Caco-2 (cell line): ENCODE measurements at regions not wholly inside any gene's neighbourhood (a gene's known extent, or its start where the extent isn't known, plus 50 kb on each side); places are given as distances from the start of the nearest gene placed in this dataset.

Source experiments
- BruUV-seq: library from RNA; stranded (reverse); fragments of 400-500 nt; replicated peaks from 2 replicates; lab custom pipeline; 2021; lab: Mats Ljungman, UMichigan
- CTCF ChIA-PET: fragments of 300-600 bp; sonication (Branson Sonifier 250); formaldehyde crosslinking; loops from one replicate; lab custom pipeline; 2022; ENCODE audit warnings: antibody characterized with exemption; lab: Charles Lee
- POLR2A ChIA-PET: fragments of 300-600 bp; sonication (Branson Sonifier 250); formaldehyde crosslinking; loops from one replicate; lab custom pipeline; 2022; ENCODE audit warnings: antibody characterized with exemption; lab: Charles Lee
- DNase-seq, 2 experiments: peaks; one replicate each; pipeline versions ENCODE4 v3.0.0 to v3.0.0-alpha.2; 2020 to 2022
- H3K27me3 ChIP-seq: replicated peaks from 2 replicates; pipeline ENCODE4 v1.6.0; 2011; ENCODE audit warnings: low read length; ENCODE audit not compliant: control insufficient read depth, insufficient read depth
- H3K36me3 ChIP-seq: 2 replicates; pipeline ENCODE4 v1.5.1; 2011; ENCODE audit warnings: low read length; ENCODE audit not compliant: control insufficient read depth, insufficient read depth
- H3K4me1 ChIP-seq: fragments of 250-450 bp; sonication (Bioruptor Pico); 2 replicates; pipeline ENCODE4 v1.5.1; 2020; ENCODE audit warnings: mild to moderate bottlenecking
- H3K4me3 ChIP-seq: 2 replicates; pipeline ENCODE4 v1.5.1; 2011; ENCODE audit warnings: low read depth, mild to moderate bottlenecking, control low read depth, low read length
- H3K9me3 ChIP-seq: fragments of 250-450 bp; sonication (Bioruptor Pico); 2 replicates; pipeline ENCODE4 v1.5.1; 2020; ENCODE audit warnings: mild to moderate bottlenecking, moderate library complexity
- H3K27ac Mint-ChIP-seq: one replicate; pipeline ENCODE4 v1.8.0; 2022; ENCODE audit warnings: mixed read lengths; ENCODE audit not compliant: unreplicated experiment
- H3K27me3 Mint-ChIP-seq: one replicate; pipeline ENCODE4 v1.8.0; 2022; ENCODE audit warnings: mixed read lengths; ENCODE audit not compliant: insufficient read depth, unreplicated experiment
- H3K36me3 Mint-ChIP-seq: one replicate; pipeline ENCODE4 v1.8.0; 2022; ENCODE audit warnings: mild to moderate bottlenecking, mixed read lengths; ENCODE audit not compliant: insufficient read depth, unreplicated experiment
- H3K4me1 Mint-ChIP-seq: one replicate; pipeline ENCODE4 v1.8.0; 2022; ENCODE audit warnings: low read depth, mixed read lengths; ENCODE audit not compliant: unreplicated experiment
- H3K4me3 Mint-ChIP-seq: one replicate; pipeline ENCODE4 v1.8.0; 2022; ENCODE audit warnings: mild to moderate bottlenecking, moderate library complexity, mixed read lengths; ENCODE audit not compliant: unreplicated experiment
- H3K9me3 Mint-ChIP-seq: one replicate; pipeline ENCODE4 v1.8.0; 2022; ENCODE audit warnings: mixed read lengths; ENCODE audit not compliant: unreplicated experiment
- intact Hi-C: fragments of 100-400 bp; cut with micrococcal nuclease; formaldehyde crosslinking; loops from one replicate; pipeline ENCODE4 v1.10.0; 2022; ENCODE audit not compliant: unreplicated experiment
- TF ChIP-seq, protein P1 (sequence below), 2 experiments: fragments of 200-600 bp in 1 of 2; IDR thresholded peaks; 1 replicate in 1 of 2; 2 replicates in 1 of 2; pipeline versions ENCODE4 v1.5.1 to v1.8.0; 2011 to 2022; ENCODE audit warnings: antibody characterized with exemption in 1 of 2, control low read depth in 1 of 2, inconsistent platforms in 1 of 2, low read depth in 1 of 2, low read length in 1 of 2, mild to moderate bottlenecking in 1 of 2, moderate library complexity in 1 of 2; ENCODE audit not compliant: insufficient read depth in 1 of 2, severe bottlenecking in 1 of 2, unreplicated experiment in 1 of 2

DNA sequence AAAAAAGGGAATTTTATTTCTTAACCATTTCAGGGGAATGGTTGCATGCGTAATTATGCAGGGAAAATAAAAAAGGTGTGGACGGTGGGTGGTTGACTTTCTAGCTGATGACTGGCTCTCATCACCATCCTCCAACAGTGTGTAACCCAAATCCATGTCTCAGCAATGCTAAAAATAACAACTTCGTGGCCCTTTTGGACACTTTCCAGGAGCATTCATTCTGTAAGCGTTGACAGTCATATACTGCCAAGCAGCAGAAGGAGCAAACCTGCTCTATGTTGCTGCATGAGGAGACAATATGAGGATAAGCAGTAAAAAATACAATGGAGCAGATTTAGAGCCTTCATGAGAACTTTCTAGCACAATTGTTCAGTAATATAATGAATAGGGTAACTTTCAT is 189.1 kb downstream of the ANXA2 start:
- TF ChIP-seq, protein P1, sequence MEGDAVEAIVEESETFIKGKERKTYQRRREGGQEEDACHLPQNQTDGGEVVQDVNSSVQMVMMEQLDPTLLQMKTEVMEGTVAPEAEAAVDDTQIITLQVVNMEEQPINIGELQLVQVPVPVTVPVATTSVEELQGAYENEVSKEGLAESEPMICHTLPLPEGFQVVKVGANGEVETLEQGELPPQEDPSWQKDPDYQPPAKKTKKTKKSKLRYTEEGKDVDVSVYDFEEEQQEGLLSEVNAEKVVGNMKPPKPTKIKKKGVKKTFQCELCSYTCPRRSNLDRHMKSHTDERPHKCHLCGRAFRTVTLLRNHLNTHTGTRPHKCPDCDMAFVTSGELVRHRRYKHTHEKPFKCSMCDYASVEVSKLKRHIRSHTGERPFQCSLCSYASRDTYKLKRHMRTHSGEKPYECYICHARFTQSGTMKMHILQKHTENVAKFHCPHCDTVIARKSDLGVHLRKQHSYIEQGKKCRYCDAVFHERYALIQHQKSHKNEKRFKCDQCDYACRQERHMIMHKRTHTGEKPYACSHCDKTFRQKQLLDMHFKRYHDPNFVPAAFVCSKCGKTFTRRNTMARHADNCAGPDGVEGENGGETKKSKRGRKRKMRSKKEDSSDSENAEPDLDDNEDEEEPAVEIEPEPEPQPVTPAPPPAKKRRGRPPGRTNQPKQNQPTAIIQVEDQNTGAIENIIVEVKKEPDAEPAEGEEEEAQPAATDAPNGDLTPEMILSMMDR (IDR thresholded peaks at IDR 0.05; ENCODE audit: insufficient read depth in 1 of 2, low read depth in 1 of 2, low read length in 1 of 2, severe bottlenecking in 1 of 2, unreplicated experiment in 1 of 2) = no peak
- Mint-ChIP-seq H3K4me3 (no peak overlapping the region), H3K27me3 (peaks cover 6% of the 10 kb centered on the region), H3K4me1 (no peaks in the 10 kb centered on the region), H3K27ac (no peak overlapping the region), H3K9me3 (no peaks in the 10 kb centered on the region), H3K36me3 (no peaks in the 10 kb centered on the region)
- DNase-seq = no peak
- Histone ChIP-seq H3K4me3 (no peak overlapping the region), H3K9me3 (no peaks in the 10 kb centered on the region), H3K4me1 (no peaks in the 10 kb centered on the region), H3K27me3 (no peaks in the 10 kb centered on the region), H3K36me3 (no peaks in the 10 kb centered on the region)
- no TSS peak for BruUV-seq
- CTCF ChIA-PET = no interaction called here
- intact Hi-C loops = no loop called here
- POLR2A ChIA-PET = no interaction called here

DNA sequence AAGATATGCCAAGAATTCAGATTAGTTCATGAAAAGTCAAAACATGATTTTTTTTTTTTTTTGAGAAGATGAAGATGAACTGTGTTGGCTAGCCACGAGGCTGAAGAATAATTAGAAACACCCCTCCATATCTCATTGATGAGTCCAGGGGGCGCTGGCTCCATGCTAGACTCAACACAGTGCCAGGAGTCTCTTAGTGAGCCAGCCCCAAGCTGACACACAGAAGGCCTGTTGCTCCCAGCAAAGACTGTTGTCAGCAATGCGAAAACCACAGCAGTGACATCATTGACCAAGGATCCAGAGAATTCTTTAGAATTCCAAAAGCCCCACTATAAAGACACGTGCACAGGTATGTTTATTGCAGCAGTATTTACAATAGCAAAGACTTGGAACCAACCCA is 185.2 kb downstream of the ANXA2 start:
- no peak overlapping the region for H3K4me3 Mint-ChIP-seq
- H3K9me3 Mint-ChIP-seq = no peaks in the 10 kb centered on the region
- Histone ChIP-seq H3K27me3 (no peaks in the 10 kb centered on the region), H3K4me1 (no peaks in the 10 kb centered on the region), H3K9me3 (no peaks in the 10 kb centered on the region), H3K36me3 (no peaks in the 10 kb centered on the region), H3K4me3 (no peak overlapping the region)
- no peaks in the 10 kb centered on the region for H3K4me1 Mint-ChIP-seq
- H3K27me3 Mint-ChIP-seq = peaks cover 7% of the 10 kb centered on the region
- BruUV-seq = no TSS peak
- intact Hi-C loops = loop anchor here (10.0 kb wide), 1 partner anchor 112 kb away; no protein-coding TSS in a partner anchor
- ChIA-PET POLR2A (no interaction called here), CTCF (interaction anchor here (1.0 kb wide), 1 partner anchor 113 kb away, joined by 3 read pairs; no protein-coding TSS in a partner anchor)
- peak in 1 of 2 experiments; percentile 13 for DNase-seq
- no peaks in the 10 kb centered on the region for H3K36me3 Mint-ChIP-seq
- H3K27ac Mint-ChIP-seq = no peak overlapping the region
- TF ChIP-seq, protein P1 (IDR thresholded peaks at IDR 0.05; ENCODE audit: insufficient read depth in 1 of 2, low read depth in 1 of 2, low read length in 1 of 2, severe bottlenecking in 1 of 2, unreplicated experiment in 1 of 2) = no peak

DNA sequence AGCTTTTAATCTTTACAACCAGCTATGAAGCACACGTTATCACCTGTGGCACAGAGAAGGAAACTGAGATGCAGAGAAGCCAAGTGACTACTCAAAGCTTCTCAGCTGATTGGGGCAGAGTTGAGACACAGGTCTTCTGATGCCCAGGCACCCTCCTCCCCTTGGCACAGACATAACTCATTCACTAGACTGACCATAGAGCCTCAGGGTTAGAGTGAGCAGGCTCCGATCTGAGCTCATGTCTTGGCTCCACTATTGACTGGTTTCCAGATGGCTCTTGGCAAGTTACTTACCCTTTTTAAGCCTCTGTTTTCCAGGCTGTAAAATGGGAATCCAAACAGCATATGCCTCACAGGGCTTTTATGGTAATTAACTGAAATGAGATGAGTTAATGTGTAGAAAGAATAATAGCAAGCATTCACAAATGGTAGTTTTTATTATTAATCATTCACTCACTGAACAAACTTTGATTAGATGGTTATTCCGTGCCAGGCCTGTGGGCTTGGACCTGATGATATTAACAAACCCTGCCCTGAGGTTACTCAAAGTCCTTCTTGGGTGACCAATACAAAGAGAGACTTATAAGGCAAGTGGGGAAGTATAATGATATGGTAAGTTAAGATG is 184.3 kb downstream of the ANXA2 start:
- POLR2A ChIA-PET = no interaction called here
- intact Hi-C loops = loop anchor here (10.0 kb wide), 1 partner anchor 111 kb away; no protein-coding TSS in a partner anchor

More for the DNA sequence above, 184.3 kb downstream of the ANXA2 start:
- H3K4me1 Mint-ChIP-seq = no peaks in the 10 kb centered on the region
- H3K27me3 Mint-ChIP-seq = peaks cover 7% of the 10 kb centered on the region
- CTCF ChIA-PET = no interaction called here
- no peaks in the 10 kb centered on the region for H3K9me3 Mint-ChIP-seq
- Histone ChIP-seq H3K36me3 (no peaks in the 10 kb centered on the region), H3K4me1 (no peaks in the 10 kb centered on the region), H3K9me3 (no peaks in the 10 kb centered on the region), H3K27me3 (no peaks in the 10 kb centered on the region), H3K4me3 (no peak overlapping the region)
- DNase-seq = no peak
- TF ChIP-seq, protein P1 (IDR thresholded peaks at IDR 0.05; ENCODE audit: insufficient read depth in 1 of 2, low read depth in 1 of 2, low read length in 1 of 2, severe bottlenecking in 1 of 2, unreplicated experiment in 1 of 2) = no peak
- BruUV-seq = no TSS peak
- H3K4me3 Mint-ChIP-seq = no peak overlapping the region
- no peaks in the 10 kb centered on the region for H3K36me3 Mint-ChIP-seq
- H3K27ac Mint-ChIP-seq = no peak overlapping the region
